ENCODE measurements at regions not wholly inside any gene's neighbourhood (a gene's known extent, or its start where the extent isn't known, plus 50 kb on each side); places are given as distances from the start of the nearest gene placed in this dataset.
A peak's percentile ranks its signal among the peaks of the same experiment; 100 is the strongest.

GRCh38 chr2:118239284-118239683, 151.0 kb downstream of the INSIG2 start:
- no peak for DNase-seq (ENCODE audit: low read depth in 2 of 2)

DNA sequence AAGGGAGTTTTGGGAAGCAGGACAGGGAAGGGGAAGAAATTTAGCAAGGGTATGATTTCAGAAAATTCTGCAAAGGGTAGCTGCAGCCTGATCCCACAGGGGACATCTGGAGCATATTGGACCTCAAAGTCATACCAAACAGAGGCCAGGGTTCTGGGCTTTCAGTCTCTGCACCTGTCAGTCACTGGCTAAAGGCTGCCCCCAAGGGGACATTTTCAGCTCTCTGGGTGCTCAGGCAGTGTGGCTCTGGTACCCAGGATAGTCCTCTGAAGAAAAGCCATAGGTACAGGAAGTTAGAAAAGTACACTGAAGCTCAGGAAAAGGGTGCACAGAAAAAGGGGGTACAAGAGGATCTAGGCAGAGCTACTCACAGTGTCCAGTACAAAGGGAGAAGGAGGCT, 149.2 kb downstream of the INSIG2 start:
- no peak for DNase-seq (ENCODE audit: low read depth in 2 of 2)

- DNase-seq (ENCODE audit: low read depth in 2 of 2) = no peak
Observed at GRCh38 chr2:118232796-118233195, 144.5 kb downstream of the INSIG2 start.

- DNase-seq (ENCODE audit: low read depth in 2 of 2) = no peak
Observed at GRCh38 chr2:118232391-118232790, 144.1 kb downstream of the INSIG2 start.

DNA sequence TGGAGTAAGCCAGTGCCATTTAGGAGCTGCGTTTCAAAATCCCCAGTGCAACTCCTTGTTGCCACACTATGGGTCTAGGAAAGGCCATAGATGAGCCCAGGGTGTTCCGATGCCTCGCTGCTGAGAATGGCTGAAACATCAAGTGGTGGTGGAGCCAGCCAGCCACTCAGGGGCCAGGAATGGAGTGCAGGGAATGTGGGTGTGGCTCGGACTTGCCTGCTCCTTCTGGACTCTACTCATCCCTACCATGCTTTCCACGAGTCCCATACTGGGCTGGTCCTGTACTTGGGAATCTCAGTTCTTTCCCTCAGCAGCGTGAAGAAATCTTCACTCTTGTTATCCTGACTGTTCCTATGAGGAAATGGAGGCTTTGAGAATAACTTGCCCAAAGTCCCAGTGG, 143.5 kb downstream of the INSIG2 start:
- no peak for DNase-seq (ENCODE audit: low read depth in 2 of 2)

GRCh38 chr2:118227698-118228508, 139.6 kb downstream of the INSIG2 start:
- DNase-seq (ENCODE audit: low read depth in 2 of 2) = no peak

DNA sequence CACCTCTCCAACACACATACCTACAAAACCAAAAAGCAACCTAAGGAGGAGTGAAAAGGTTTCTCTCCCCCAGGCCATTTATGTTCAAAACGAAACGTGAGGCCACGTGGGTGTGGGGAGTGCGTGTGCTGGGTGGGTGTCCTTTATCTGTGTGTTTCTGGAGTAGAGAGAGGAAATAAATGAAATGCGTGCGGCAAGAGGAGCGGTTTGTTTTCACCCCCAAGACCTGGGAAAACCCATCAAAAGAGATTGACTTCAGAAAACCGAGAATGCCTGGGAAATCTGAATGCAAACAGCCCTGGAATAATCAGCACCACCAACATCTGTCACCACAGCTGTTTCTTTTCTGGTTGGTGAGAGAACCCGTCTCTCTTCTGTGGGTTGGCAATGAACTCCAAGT, 137.4 kb downstream of the INSIG2 start:
- DNase-seq (ENCODE audit: low read depth in 2 of 2) = no peak

- no peak for DNase-seq (ENCODE audit: low read depth in 2 of 2)
Observed at GRCh38 chr2:118224895-118225311, 136.6 kb downstream of the INSIG2 start.

DNA sequence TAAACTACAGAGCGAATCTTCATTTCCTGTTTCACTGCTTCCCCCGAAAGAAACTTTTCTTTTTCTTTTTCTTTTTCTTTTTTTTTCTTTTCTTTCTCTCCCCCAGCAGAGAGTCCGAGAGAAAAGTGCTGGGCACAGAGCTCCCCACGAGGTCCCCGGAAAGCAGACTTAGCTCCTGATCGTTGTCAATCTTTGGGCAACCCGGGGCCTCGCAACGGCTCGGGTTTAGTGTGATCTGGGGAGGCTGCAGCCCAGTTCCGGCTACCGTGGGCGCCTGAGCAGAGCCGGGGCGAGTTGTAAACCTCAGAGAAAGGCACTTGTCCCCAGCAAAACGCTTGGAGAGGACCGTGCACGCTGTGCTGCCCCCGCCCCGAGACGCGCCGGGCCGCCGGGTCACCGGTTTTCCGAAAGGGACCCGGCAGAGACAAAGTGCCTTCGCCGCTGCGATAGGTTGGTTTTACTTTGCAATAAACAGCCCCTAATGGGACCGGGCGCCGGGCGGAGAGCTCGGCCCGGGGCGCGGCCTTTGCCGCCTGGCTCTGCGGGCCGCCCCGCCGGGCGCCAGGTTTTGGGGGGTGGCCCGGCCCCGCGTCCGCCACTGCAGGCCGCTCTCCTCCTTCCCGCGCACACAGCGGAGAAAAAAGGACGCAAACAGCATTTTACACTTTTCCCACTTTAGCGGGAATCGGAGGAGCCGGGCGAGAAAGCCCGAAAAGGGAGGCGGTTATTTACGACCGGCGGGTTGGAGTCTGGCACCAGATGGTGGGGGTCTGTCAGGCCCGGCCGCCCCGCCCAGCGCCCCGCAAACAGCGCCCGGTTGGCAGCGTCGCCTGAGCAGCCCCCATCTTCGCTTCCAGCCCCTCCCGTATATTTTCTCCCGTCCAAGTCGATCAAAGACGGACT, 136.0 kb downstream of the INSIG2 start:
- DNase-seq (ENCODE audit: low read depth in 2 of 2) = peak; percentile 8 to 9

GRCh38 chr2:118223511-118223991, 135.3 kb downstream of the INSIG2 start:
- DNase-seq (ENCODE audit: low read depth in 2 of 2) = no peak

GRCh38 chr2:118222672-118223421, 134.6 kb downstream of the INSIG2 start:
- DNase-seq (ENCODE audit: low read depth in 2 of 2) = no peak

- no peak for DNase-seq (ENCODE audit: low read depth in 2 of 2)
Observed at GRCh38 chr2:118222273-118222594, 134.0 kb downstream of the INSIG2 start.

DNA sequence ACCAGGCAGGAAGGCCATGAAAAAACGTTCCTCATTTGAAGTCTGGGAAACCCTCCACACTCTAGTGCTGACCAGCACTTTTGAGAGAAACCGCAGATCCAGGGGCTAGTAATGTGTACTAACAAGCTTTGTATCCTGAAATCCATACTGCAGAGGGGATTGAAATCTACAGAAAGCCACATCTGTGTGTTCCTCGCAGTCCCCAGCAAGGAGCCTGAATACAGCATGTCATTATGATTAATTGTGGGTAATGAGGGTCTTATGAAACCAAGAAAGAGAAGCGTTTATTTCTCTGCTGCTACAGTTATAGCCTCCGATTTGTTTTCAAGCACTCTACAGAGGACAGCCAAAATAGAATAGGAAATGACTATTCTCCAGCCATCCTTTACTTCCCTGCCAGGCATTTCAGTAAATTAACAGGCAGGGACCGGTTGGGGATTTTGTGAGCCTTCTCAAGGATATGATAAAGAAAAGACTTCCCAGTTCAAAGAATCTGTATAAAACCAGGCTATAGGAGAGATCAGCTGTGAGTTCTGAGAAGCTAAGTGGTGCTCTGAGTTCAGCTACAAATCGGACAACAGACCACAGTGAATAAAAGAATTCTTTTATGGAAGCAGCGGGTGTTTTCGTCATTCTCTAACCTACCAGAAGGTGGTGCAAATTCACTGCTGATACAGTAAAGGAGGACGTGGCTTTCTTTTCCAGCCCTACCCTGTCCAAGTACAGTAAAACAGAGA, 133.4 kb downstream of the INSIG2 start:
- DNase-seq (ENCODE audit: low read depth in 2 of 2) = no peak

- no peak for DNase-seq (ENCODE audit: low read depth in 2 of 2)
Observed at GRCh38 chr2:118219611-118220010, 131.3 kb downstream of the INSIG2 start.

DNA sequence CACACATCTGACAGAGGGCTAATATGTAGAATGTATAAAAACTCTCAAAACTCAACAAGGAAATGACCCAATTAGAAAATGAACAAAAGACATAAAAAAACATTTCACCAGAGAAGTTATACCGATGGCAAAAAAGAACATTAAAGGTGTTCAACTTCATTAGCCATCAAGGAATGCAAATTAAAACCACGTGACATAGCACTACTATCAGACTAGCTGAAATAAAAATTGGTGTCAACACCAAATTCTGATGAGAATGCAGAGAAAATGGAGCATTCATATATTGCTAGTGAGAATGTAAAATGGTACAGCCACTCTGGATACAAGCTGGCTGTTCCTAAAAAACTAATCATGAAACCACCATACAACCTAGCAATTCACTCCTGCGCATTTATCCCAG, 128.0 kb downstream of the INSIG2 start:
- no peak for DNase-seq (ENCODE audit: low read depth in 2 of 2)

GRCh38 chr2:118209727-118210126, 121.5 kb downstream of the INSIG2 start:
- no peak for DNase-seq (ENCODE audit: low read depth in 2 of 2)

- no peak for DNase-seq (ENCODE audit: low read depth in 2 of 2)
Observed at GRCh38 chr2:118207889-118208288, 119.6 kb downstream of the INSIG2 start.

- peak; percentile 18 to 35 for DNase-seq (ENCODE audit: low read depth in 2 of 2)
Observed at GRCh38 chr2:118202707-118203303, 114.5 kb downstream of the INSIG2 start.

GRCh38 chr2:118198268-118198667, 110.0 kb downstream of the INSIG2 start:
- no peak for DNase-seq (ENCODE audit: low read depth in 2 of 2)

- DNase-seq (ENCODE audit: low read depth in 2 of 2) = no peak
Observed at GRCh38 chr2:118197011-118197675, 108.9 kb downstream of the INSIG2 start.

All from stimulated activated CD8-positive, alpha-beta memory T cell treated with anti-CD3 and anti-CD28 coated beads, Interleukin-2, amount 100 ng/mL, for 1 hour (primary cell).